AG10803 (cell line): ENCODE measurements at regions not wholly inside any gene's neighbourhood (a gene's known extent, or its start where the extent isn't known, plus 50 kb on each side); places are given as distances from the start of the nearest gene placed in this dataset.

Source experiments
- DNase-seq: peaks from one replicate; pipeline ENCODE4 v3.0.0; 2010; ENCODE audit warnings: low read depth
- H3K4me3 ChIP-seq: 2 replicates; pipeline ENCODE4 v1.5.1; 2011; ENCODE audit warnings: mild to moderate bottlenecking, low read length, control low read depth
- CTCF ChIP-seq: conservative IDR thresholded peaks from 2 replicates; pipeline ENCODE4 v1.5.1; 2011; ENCODE audit warnings: mild to moderate bottlenecking, low read length, control low read depth, inconsistent platforms

DNA sequence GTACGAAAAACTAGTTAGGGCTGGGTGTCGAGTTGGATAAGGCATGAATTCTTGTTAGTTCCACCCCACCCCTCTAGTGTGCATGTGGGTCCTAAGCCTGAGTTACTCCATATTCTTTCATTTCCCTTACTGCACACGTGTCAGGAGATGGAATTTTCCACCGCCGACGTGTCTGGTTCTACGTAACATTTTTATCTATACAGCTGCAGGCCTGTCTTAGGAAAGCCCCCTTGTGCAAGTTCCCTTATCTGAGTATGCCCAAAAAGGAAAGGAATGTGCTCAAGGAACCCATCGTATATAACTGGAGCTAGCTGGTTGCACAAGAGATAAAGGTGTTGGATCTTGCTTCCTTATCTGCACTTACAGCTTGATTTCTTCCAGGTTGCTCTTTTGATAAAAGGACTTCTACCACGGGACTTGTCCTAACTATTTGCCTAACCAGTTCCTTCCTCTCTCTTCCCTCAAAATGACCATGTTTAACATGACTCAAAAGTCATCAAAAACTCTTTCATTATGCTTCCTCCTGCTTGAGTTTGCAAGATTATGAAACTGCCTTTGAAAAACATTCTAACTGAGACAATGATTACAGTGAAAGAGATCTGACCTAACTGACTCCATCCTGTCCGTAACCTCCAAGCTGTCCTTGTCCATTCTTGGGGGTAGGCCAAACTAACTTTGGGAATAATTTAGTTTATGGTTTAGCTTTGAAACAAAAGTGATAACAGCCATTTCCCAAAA is 181.4 kb downstream of the AKR1D1 start:
- DNase-seq, result no peak
- TF ChIP-seq CTCF, result no peak
- H3K4me3 ChIP-seq, result no peak overlapping the region

GRCh38 chr7:138258197-138258559 is 181.9 kb downstream of the AKR1D1 start:
- DNase-seq, result no peak
- no peak overlapping the region for H3K4me3 ChIP-seq
- TF ChIP-seq CTCF, result no peak

GRCh38 chr7:138259675-138260074 is 183.4 kb downstream of the AKR1D1 start:
- no peak overlapping the region for H3K4me3 ChIP-seq
- no peak for DNase-seq
- TF ChIP-seq CTCF, result no peak

DNA sequence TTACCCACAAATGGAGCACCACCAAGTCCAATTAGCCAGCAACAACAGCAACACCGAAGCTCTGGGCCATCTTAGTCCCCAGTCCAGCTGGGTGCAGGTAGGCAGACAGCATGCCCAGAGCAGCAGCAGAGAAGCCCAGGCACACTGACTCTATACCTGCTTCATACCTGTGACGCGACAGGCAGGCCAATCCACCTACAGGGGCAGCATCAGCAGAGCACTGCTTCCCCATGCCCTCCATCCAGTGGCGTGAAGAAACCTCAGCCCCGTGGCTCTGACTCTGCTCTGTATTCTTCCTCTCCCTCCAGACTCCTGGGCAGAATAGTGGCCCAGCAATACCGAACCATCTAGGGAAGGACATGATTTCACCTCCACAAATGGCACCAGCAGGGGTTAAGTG is 191.7 kb downstream of the AKR1D1 start:
- TF ChIP-seq CTCF, result no peak
- no peak overlapping the region for H3K4me3 ChIP-seq
- no peak for DNase-seq

GRCh38 chr7:138276891-138277290 is 183.2 kb upstream of the TRIM24 start:
- DNase-seq, result no peak
- H3K4me3 ChIP-seq, result no peak overlapping the region

GRCh38 chr7:138278601-138279000 is 181.5 kb upstream of the TRIM24 start:
- H3K4me3 ChIP-seq, result no peak overlapping the region
- no peak for TF ChIP-seq CTCF
- DNase-seq, result no peak

More at GRCh38 chr7:138276891-138277290, 183.2 kb upstream of the TRIM24 start:
- TF ChIP-seq CTCF, result no peak

- no peak for TF ChIP-seq CTCF
- no peak for DNase-seq
- no peak overlapping the region for H3K4me3 ChIP-seq
These were observed 177.1 kb upstream of the TRIM24 start for GRCh38 chr7:138282997-138283396.
